HS-5 (cell line): ENCODE measurements at regions not wholly inside any gene's neighbourhood (a gene's known extent, or its start where the extent isn't known, plus 50 kb on each side); places are given as distances from the start of the nearest gene placed in this dataset.

Experiments used
- DNase-seq: peaks from one replicate; pipeline ENCODE4 v3.0.0-alpha.2; 2012; ENCODE audit warnings: low read depth

DNA sequence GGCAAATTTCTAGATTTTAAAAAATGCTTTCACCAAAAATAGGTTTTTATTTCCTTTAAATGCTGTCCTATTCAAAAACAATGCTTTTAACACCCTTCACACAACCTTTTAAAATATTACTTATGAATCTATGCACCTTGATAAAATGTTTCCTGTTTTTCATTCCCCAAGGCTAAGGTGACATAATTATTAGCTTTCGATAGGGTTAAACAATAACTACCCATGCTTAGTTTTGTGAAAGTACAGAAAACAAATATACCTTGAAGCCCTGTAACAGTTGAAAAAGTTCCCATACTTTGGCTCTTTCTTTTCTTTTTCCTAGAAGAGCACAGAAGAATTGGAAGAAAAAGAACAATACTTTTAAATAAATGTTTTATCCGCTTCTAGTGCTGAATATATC lies 54.9 kb upstream of the ITPRID2 start:
- no peak for DNase-seq

DNA sequence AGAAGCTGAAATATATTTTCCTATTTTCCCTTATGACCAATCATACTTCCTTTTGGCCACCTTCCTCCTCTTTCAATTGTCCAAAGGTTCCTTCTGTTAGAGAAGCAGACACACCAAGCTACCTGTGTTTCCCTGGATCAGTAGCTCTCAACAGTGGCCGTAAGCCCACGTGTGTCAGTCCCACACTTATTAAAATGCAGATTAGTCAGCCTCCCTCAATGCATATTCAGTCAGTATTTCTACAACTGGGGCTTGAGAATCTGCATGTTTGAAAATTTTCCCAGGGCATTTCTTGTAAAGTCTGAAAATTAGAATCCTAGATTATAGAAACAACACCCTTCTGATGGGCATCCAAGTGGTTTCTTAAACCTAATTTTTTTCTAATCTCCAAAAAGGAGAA lies 54.0 kb upstream of the ITPRID2 start:
- no peak for DNase-seq

DNA sequence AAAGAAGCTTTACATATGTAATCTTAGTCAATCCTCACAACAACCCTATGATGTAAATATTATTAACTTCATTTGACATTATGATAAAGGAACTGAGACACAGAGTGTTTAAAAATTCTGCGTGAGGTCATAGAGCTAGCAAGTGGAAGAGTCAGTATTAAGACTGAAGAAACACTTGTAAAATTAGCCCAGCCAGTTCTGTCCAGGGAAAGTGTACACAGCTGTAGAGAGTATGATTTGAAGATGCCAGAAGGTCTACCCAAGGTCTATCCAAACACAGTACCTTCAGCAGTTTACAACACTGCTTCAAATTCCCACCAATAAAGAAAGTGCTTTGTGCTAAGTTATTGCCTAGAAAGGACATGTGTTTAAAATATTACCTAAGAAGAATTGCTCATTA lies 51.7 kb upstream of the ITPRID2 start:
- DNase-seq = no peak

DNA sequence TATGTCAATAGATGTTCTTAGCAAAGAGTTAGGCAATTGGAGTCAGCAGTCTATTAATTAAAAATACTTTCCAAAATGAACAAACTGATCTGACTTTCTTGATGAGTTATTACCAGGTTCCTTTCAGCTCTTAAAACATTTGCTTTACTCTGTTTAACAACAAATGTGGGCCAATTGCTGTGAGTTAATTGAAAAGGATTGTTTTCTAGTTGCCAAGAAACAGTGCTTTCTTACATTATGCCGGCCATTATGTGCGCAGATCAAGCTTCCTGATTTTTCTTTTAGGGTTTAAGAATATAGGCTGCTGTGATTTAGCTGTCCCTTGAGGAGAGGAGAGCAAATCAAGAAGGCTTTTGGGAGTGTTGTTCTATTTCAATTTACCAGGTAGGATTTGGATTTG lies 50.5 kb upstream of the ITPRID2 start:
- DNase-seq = no peak
